WTC11 (cell line): ENCODE measurements at regions not wholly inside any gene's neighbourhood (a gene's known extent, or its start where the extent isn't known, plus 50 kb on each side); places are given as distances from the start of the nearest gene placed in this dataset.

Experiments used
- ATAC-seq: fragments of 200-7000 bp; cut with Tn5 transposase; 2 replicates; pipeline ENCODE4 v1.10.0; 2021; ENCODE audit warnings: mild to moderate bottlenecking, moderate library complexity
- CTCF ChIA-PET: fragments of 300-600 bp; sonication (Branson Sonifier 250); formaldehyde crosslinking; loops from one replicate; lab custom pipeline; 2021; ENCODE audit warnings: antibody characterized with exemption; lab: Charles Lee
- POLR2A ChIA-PET: fragments of 350-600 bp; sonication (Branson Sonifier 250); formaldehyde crosslinking; loops from one replicate; lab custom pipeline; 2021; ENCODE audit warnings: antibody characterized with exemption; lab: Charles Lee
- DNase-seq: peaks from one replicate; pipeline ENCODE4 v3.0.0; 2021; ENCODE audit warnings: low spot score
- H3K27ac Mint-ChIP-seq: 2 replicates; pipeline ENCODE4 v1.8.0; 2021; ENCODE audit warnings: mixed read lengths
- H3K27me3 Mint-ChIP-seq: 2 replicates; pipeline ENCODE4 v1.8.0; 2021; ENCODE audit warnings: low read depth, mild to moderate bottlenecking, moderate library complexity, mixed read lengths
- H3K36me3 Mint-ChIP-seq: 2 replicates; pipeline ENCODE4 v1.8.0; 2021; ENCODE audit warnings: mixed read lengths
- H3K4me1 Mint-ChIP-seq: 2 replicates; pipeline ENCODE4 v1.8.0; 2022; ENCODE audit warnings: mixed read lengths
- H3K4me3 Mint-ChIP-seq: 2 replicates; pipeline ENCODE4 v1.8.0; 2021; ENCODE audit warnings: mild to moderate bottlenecking, moderate library complexity, mixed read lengths
- H3K9me3 Mint-ChIP-seq: 2 replicates; pipeline ENCODE4 v1.8.0; 2021; ENCODE audit warnings: mixed read lengths
- CREB1 ChIP-seq: sonication (generic); formaldehyde crosslinking; IDR thresholded peaks from 2 replicates; pipeline ENCODE4 v1.8.0; 2023; ENCODE audit warnings: mild to moderate bottlenecking, missing genetic modification reagents
- OVOL2 ChIP-seq: fragments of 250-450 bp; sonication (Bioruptor Pico); IDR thresholded peaks from 2 replicates; pipeline ENCODE4 v1.9.0; 2021; ENCODE audit warnings: mild to moderate bottlenecking, borderline replicate concordance
- PRRX2 ChIP-seq: fragments of 250-450 bp; sonication (Bioruptor Pico); IDR thresholded peaks from 2 replicates; pipeline ENCODE4 v1.8.0; 2021; ENCODE audit warnings: mild to moderate bottlenecking
- RELA ChIP-seq: sonication (generic); formaldehyde crosslinking; IDR thresholded peaks from 2 replicates; pipeline ENCODE4 v1.8.1; 2022; ENCODE audit warnings: missing genetic modification reagents, mild to moderate bottlenecking, borderline replicate concordance
- TP53 ChIP-seq: sonication (generic); formaldehyde crosslinking; IDR thresholded peaks from 2 replicates; pipeline ENCODE4 v1.8.1; 2023; ENCODE audit warnings: mild to moderate bottlenecking, missing genetic modification reagents
- ZNF219 ChIP-seq: sonication (generic); formaldehyde crosslinking; IDR thresholded peaks from 2 replicates; pipeline ENCODE4 v1.8.0; 2023; ENCODE audit warnings: missing genetic modification reagents, mild to moderate bottlenecking, borderline replicate concordance
- ZNF671 ChIP-seq: fragments of 250-450 bp; sonication (Bioruptor Pico); IDR thresholded peaks from 2 replicates; pipeline ENCODE4 v1.8.0; 2021; ENCODE audit warnings: mild to moderate bottlenecking
- TF ChIP-seq, protein P1 (sequence below): sonication (generic); formaldehyde crosslinking; IDR thresholded peaks from 2 replicates; pipeline ENCODE4 v1.8.0; 2022; ENCODE audit warnings: mild to moderate bottlenecking, missing genetic modification reagents
- TF ChIP-seq, protein P2 (sequence below): sonication (generic); formaldehyde crosslinking; IDR thresholded peaks from 2 replicates; pipeline ENCODE4 v1.8.0; 2022; ENCODE audit warnings: mild to moderate bottlenecking, missing genetic modification reagents
- TF ChIP-seq, protein P3 (sequence below): sonication (generic); formaldehyde crosslinking; IDR thresholded peaks from 2 replicates; pipeline ENCODE4 v1.8.1; 2022; ENCODE audit warnings: mild to moderate bottlenecking, missing genetic modification reagents, moderate library complexity, borderline replicate concordance
- TF ChIP-seq, protein P4 (sequence below): sonication (generic); formaldehyde crosslinking; IDR thresholded peaks from 2 replicates; pipeline ENCODE4 v1.8.0; 2023; ENCODE audit warnings: mild to moderate bottlenecking, missing genetic modification reagents
- TF ChIP-seq, protein P5 (sequence below): sonication (generic); formaldehyde crosslinking; IDR thresholded peaks from 2 replicates; pipeline ENCODE4 v1.8.0; 2023; ENCODE audit warnings: missing genetic modification reagents, mild to moderate bottlenecking, borderline replicate concordance

DNA sequence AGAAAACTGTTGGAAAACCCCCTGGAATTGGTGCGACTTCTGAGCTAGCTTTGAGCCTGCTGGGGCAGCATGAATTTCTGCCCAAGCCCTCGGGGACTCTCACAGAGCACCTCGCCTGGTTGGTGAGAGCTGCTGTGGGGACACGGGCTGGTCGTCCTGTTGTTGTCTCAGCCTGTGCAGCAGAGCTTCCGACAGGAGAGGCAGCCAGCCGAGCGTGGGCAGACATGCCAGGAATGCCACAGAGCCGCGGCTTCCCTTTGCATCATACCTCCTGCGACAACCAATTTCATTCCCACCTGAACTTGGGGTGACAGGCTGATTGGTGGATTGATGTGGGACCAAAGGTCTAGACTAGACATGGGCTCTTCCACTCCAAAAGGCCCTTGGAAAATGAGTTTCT is 60.2 kb upstream of the NRBF2 start:
- ChIA-PET POLR2A (interaction anchor here (1.2 kb wide), 1 partner anchor 11 kb away, joined by 3 read pairs; no protein-coding TSS in a partner anchor), CTCF (no interaction called here)
- H3K9me3 Mint-ChIP-seq, result peaks cover 4% of the 10 kb centered on the region
- DNase-seq (no peak), ATAC-seq (peak; percentile 34; the same call in 1 of the 2 replicates)
- peaks cover 4% of the 10 kb centered on the region for H3K4me1 Mint-ChIP-seq
- H3K36me3 Mint-ChIP-seq, result no peaks in the 10 kb centered on the region
- no peak overlapping the region for H3K4me3 Mint-ChIP-seq
- TF ChIP-seq ZNF219 (no peak), TP53 (CRISPR knock-in tag) (no peak)
- TF ChIP-seq, protein P1, sequence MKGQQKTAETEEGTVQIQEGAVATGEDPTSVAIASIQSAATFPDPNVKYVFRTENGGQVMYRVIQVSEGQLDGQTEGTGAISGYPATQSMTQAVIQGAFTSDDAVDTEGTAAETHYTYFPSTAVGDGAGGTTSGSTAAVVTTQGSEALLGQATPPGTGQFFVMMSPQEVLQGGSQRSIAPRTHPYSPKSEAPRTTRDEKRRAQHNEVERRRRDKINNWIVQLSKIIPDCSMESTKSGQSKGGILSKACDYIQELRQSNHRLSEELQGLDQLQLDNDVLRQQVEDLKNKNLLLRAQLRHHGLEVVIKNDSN (CRISPR knock-in tag), result no peak
- no peak overlapping the region for H3K27ac Mint-ChIP-seq
- no peaks in the 10 kb centered on the region for H3K27me3 Mint-ChIP-seq

DNA sequence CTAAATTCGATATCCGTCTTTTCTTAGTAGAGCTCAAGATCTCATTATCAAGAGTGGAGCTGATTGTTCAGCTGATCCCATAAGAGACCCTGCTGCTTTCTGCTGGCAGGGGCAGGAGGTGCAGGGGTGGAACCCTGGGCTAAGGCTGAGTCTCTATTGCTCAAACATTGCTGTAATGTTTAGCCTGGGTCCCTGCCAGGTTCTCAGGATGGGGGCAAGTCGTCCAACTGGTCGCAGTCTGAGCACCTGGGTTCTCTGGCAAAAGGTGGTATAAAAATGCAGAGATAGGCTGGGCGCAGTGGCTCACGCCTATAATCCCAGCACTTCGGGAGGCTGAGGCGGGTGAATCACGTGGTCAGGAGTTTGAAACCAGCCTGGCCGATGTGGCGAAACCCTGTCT is 62.0 kb upstream of the NRBF2 start:
- Mint-ChIP-seq H3K9me3 (peaks cover 3% of the 10 kb centered on the region; the same call in 1 of the 2 replicates), H3K27me3 (no peaks in the 10 kb centered on the region), H3K27ac (no peak overlapping the region), H3K36me3 (no peaks in the 10 kb centered on the region), H3K4me1 (peaks cover 4% of the 10 kb centered on the region), H3K4me3 (no peak overlapping the region)
- TF ChIP-seq OVOL2 (CRISPR knock-in tag), result no peak
- TF ChIP-seq, protein P2, sequence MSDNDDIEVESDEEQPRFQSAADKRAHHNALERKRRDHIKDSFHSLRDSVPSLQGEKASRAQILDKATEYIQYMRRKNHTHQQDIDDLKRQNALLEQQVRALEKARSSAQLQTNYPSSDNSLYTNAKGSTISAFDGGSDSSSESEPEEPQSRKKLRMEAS, result no peak
- no peak for TF ChIP-seq RELA (CRISPR knock-in tag)
- no peak for TF ChIP-seq CREB1 (CRISPR knock-in tag)
- TF ChIP-seq, protein P3, sequence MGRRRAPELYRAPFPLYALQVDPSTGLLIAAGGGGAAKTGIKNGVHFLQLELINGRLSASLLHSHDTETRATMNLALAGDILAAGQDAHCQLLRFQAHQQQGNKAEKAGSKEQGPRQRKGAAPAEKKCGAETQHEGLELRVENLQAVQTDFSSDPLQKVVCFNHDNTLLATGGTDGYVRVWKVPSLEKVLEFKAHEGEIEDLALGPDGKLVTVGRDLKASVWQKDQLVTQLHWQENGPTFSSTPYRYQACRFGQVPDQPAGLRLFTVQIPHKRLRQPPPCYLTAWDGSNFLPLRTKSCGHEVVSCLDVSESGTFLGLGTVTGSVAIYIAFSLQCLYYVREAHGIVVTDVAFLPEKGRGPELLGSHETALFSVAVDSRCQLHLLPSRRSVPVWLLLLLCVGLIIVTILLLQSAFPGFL (CRISPR knock-in tag), result no peak
- no peak for TF ChIP-seq PRRX2 (CRISPR knock-in tag)
- TF ChIP-seq, protein P4, sequence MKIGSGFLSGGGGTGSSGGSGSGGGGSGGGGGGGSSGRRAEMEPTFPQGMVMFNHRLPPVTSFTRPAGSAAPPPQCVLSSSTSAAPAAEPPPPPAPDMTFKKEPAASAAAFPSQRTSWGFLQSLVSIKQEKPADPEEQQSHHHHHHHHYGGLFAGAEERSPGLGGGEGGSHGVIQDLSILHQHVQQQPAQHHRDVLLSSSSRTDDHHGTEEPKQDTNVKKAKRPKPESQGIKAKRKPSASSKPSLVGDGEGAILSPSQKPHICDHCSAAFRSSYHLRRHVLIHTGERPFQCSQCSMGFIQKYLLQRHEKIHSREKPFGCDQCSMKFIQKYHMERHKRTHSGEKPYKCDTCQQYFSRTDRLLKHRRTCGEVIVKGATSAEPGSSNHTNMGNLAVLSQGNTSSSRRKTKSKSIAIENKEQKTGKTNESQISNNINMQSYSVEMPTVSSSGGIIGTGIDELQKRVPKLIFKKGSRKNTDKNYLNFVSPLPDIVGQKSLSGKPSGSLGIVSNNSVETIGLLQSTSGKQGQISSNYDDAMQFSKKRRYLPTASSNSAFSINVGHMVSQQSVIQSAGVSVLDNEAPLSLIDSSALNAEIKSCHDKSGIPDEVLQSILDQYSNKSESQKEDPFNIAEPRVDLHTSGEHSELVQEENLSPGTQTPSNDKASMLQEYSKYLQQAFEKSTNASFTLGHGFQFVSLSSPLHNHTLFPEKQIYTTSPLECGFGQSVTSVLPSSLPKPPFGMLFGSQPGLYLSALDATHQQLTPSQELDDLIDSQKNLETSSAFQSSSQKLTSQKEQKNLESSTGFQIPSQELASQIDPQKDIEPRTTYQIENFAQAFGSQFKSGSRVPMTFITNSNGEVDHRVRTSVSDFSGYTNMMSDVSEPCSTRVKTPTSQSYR, result no peak
- TF ChIP-seq, protein P1 (CRISPR knock-in tag), result no peak
- TF ChIP-seq, protein P5, sequence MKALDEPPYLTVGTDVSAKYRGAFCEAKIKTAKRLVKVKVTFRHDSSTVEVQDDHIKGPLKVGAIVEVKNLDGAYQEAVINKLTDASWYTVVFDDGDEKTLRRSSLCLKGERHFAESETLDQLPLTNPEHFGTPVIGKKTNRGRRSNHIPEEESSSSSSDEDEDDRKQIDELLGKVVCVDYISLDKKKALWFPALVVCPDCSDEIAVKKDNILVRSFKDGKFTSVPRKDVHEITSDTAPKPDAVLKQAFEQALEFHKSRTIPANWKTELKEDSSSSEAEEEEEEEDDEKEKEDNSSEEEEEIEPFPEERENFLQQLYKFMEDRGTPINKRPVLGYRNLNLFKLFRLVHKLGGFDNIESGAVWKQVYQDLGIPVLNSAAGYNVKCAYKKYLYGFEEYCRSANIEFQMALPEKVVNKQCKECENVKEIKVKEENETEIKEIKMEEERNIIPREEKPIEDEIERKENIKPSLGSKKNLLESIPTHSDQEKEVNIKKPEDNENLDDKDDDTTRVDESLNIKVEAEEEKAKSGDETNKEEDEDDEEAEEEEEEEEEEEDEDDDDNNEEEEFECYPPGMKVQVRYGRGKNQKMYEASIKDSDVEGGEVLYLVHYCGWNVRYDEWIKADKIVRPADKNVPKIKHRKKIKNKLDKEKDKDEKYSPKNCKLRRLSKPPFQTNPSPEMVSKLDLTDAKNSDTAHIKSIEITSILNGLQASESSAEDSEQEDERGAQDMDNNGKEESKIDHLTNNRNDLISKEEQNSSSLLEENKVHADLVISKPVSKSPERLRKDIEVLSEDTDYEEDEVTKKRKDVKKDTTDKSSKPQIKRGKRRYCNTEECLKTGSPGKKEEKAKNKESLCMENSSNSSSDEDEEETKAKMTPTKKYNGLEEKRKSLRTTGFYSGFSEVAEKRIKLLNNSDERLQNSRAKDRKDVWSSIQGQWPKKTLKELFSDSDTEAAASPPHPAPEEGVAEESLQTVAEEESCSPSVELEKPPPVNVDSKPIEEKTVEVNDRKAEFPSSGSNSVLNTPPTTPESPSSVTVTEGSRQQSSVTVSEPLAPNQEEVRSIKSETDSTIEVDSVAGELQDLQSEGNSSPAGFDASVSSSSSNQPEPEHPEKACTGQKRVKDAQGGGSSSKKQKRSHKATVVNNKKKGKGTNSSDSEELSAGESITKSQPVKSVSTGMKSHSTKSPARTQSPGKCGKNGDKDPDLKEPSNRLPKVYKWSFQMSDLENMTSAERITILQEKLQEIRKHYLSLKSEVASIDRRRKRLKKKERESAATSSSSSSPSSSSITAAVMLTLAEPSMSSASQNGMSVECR (CRISPR knock-in tag), result no peak
- no peak for TF ChIP-seq ZNF671 (CRISPR knock-in tag)
- ChIA-PET POLR2A (no interaction called here), CTCF (interaction anchor here (1.0 kb wide), 2 partner anchors 13 to 14 kb away, joined by 3 to 4 read pairs; no protein-coding TSS in a partner anchor)
- no peak for ATAC-seq
- no peak for DNase-seq
